HG03039 (cell line): ENCODE measurements at regions not wholly inside any gene's neighbourhood (a gene's known extent, or its start where the extent isn't known, plus 50 kb on each side); places are given as distances from the start of the nearest gene placed in this dataset.

Experiments used
- ATAC-seq: cut with Tn5 transposase; IDR thresholded peaks from one replicate; pipeline ENCODE4 v1.9.1; 2021; ENCODE audit warnings: mild to moderate bottlenecking, moderate library complexity; ENCODE audit not compliant: unreplicated experiment

DNA sequence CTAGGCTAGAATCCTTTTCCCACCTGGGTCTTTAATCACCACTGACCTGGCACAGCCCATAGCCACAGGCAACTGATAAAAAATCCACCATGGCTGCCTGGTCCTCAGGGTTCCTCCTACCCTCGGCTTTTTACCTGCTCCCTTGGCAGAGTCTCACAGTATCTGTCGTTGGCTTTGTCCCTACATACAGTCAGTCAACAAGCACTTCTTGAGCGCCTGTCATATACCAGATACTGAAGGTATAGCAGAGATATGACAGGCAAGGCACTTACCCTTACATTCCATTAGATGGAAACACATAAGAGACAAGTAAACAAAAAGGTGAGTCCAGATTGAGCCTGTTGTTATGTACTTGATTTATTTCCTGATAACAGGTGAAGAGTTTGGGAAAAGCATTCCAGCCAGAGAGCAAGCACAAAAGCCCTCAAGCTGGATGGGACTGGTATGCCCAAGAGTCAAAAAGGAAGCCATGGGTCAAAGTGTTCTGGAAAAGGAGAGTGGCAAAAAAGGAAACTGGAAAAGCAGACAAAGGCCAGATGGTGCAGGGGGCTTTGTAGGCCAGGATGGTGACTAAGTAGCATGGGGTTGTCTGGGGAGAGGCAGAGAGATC is 247.0 kb downstream of the CHD9NB start:
- ATAC-seq: no peak

- no peak for ATAC-seq
Observed at GRCh38 chr16:52800432-52800831, 252.3 kb downstream of the CHD9NB start.

DNA sequence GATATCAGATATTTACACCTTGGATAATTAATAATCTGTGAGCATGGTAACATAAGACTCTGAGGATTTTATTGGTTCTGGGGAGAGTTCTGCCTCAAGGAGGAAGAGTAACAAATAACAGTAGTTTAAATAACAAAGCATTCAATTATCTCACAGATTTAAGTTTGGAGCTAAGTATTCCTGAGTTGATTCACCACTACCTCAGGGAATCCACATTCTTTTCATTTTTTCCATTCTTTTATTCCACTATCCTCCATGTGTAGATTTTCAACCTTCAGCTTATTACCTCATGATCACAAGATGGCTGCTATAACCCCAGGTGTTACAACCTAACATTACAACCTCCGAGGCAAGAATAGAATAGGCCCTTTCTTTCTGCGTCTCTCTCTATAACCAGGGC is 252.2 kb upstream of the TOX3 start:
- no peak for ATAC-seq

DNA sequence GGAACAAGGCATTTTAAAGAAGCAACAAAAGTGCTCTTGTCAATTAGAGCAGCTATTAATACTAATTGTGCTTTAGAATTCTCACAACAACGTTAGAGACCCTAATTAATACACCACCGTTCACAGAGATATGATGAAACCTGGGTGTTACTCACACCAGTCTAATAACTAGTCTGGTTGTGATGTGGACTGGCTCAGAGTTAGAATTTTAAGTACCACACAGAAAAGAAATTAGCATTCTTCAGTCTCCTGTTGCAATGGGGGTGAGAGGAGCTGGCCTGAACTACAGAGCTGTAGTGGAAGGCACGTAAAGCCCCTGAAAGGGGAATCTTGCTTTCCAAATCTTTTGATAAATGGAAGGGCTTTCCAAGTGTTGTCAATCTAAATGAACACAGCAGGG is 240.8 kb upstream of the TOX3 start:
- ATAC-seq: no peak

DNA sequence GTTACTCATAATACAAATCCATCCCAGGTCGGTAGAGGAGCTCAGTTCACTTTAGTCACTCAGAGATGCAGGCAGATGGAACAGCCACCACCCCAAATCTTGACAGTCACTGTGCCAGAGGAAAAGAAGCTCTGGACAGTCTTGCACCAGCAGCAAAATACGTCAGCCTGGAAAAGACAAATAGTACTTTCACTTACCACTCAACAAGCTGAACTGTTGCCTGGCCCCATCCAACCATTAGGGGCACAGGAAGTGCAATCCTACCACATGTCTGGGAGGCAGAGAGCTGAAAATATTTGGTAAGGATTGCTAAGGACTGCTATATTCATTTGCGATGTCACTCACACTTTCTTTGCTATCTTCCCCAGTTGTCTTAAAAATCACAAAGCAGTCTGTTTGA is 239.1 kb upstream of the TOX3 start:
- no peak for ATAC-seq

DNA sequence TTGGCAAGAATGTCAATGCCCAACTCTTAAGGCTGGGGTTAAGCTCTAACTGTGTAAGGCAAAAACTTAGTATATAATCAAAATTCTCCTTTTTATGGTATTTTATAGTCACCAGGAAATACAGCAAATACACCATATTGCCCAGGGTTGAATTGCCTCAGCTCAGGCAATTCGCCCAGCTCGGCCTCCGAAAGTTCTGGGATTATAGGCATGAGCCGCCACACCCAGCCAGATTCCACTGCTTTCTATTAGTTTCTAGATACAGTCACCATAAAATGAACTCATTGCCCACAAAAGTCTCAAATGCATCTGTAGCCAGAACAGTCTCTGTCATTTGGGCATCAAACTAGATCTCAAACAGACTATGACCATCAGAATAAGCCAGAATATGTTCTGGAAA is 238.7 kb upstream of the TOX3 start:
- ATAC-seq: no peak

DNA sequence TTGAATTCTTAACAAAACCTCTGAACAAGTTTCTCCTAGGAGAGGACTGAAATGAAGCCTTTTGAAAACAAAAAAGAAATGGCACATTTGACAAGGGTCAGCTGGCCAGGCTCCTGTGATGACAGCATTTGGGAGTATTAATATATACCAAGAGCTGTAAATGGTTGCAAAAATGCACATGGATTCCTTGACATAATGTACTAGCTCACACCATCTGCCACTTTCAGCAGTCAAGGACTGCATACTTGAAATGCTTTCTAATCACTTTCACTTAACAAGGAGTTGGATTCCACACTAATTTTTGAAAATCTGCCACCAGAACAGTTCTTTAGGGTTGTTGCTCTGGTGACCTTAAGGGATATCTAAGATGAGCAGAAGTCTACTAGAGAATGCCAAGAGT is 236.7 kb upstream of the TOX3 start:
- ATAC-seq: no peak

DNA sequence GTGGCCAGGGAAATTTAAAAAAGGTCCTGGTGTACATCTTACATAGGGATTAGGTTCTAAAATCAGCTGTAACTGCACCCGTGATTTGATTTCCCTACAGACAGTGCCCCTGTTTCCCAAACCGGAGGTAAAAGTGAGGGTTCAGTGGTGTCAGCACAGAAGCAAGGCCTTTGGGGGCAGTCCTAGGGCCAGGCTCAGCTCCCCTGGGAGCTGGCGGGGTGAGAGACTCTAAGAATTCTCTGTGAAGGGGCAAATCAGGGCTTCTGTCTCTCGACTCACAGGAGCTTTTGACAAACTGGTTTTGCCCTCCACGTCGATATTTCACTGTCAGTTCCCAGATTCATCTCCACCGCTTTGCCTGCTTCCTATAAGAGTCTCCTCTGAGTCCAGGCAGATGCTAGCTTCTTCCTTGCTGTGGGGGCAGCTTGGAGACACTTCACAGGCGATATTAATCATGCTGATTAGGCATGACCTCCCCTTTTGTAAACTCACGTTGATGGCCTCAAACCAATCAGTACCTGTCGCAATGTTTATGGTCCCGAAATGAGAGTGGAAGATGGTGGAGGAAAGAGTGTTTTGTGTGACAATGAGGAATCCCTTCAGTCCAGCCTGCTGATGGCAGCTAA is 234.2 kb upstream of the TOX3 start:
- ATAC-seq: no peak

DNA sequence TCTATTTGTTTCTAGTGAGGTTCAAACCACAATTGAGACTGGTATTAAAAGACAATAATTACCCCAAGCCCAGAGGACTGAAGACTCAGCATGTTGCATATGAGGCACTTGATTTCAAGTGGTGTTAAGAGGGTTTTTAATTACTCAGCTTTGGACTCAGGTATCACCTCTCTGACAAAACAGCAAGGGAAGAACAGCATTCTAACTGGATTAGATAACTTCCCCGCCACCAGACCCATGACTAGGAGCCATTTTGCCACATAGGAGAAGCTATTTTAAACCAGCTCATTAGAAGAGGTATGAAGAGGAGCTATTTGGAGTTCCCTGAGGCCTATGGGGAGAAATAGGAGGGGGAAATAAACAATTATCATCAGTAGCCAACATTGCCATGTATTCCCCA is 226.1 kb upstream of the TOX3 start:
- ATAC-seq: no peak

- ATAC-seq: no peak
Observed at GRCh38 chr16:52770828-52771227, 223.9 kb upstream of the TOX3 start.

DNA sequence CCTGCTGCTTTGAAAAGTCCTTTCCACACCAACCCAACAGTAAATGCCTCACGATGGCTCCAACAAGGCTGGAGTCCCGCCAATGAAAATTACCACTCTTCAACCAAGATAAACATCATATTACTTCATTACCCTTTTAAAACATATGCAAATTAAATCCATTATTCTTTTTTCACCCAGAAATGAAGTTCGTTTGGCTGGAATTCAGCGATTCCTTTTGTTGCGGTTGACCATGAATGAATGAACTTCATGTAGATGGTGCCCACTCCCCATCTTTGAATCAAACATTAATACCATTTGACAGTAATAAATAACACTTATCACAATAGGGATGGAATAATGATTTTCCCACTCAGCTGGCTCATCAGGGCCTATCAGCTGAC is 211.5 kb upstream of the TOX3 start:
- no peak for ATAC-seq

DNA sequence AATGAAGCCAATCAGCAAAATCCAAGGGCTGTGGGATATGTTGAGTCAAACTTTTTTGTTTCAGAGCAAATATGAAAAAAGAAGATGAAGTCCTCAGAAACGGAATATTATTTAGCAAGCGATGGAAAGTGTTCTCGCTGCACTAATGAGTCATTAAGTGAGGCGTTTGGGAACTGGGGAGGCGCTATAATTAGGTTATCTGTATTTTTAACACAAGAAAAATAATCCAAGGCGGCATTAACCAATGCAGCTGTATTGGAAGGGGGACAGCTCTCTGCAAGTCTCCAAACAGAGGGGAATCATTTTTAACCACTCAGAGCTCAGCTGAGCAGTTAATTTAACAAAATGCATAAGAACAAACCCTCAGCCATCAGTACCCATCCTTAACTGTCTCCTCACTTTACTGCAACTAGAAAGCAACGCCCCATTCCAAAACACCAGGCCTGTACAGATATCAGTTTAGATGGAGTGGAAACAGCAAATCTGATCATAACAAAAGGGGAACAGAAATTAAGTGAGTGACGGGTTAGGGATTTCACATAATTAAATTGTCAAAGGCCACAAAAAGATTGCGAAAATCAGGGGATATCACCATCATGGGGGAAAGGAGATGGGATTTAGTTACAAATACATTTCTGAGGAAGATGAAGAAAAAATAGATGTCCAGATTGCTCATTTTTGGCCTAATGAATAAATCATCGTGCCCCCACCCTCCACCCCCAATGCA is 211.0 kb upstream of the TOX3 start:
- no peak for ATAC-seq

- ATAC-seq: no peak
Observed at GRCh38 chr16:52756812-52757517, 210.0 kb upstream of the TOX3 start.

GRCh38 chr16:52755396-52755795 is 208.5 kb upstream of the TOX3 start:
- no peak for ATAC-seq

- no peak for ATAC-seq
Observed at GRCh38 chr16:52751035-52751434, 204.1 kb upstream of the TOX3 start.

- no peak for ATAC-seq
Observed at GRCh38 chr16:52748741-52749140, 201.8 kb upstream of the TOX3 start.

DNA sequence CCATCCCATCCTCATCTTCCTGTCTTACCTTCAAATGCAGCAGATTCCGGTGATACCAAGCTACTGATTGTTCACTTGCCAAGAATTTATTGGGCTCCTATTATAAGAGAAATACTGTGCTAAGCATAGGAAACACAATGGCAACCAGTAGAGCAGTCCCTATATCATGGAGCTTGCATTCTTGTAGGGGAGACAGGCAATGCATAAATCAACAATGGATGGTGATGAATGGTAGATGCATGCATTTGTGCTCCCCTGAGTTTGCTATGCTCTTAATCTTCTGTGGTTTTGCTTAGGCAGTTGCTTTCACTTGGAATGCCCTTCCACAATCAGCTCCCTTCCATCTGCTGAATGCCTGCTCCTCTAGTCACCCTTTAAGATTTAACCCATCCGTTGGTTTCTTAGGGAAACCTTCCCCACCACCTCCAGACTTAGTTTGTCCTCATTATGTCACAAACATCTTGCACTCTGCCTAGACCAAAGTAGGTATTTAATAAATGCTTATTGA is 200.2 kb upstream of the TOX3 start:
- ATAC-seq: no peak

DNA sequence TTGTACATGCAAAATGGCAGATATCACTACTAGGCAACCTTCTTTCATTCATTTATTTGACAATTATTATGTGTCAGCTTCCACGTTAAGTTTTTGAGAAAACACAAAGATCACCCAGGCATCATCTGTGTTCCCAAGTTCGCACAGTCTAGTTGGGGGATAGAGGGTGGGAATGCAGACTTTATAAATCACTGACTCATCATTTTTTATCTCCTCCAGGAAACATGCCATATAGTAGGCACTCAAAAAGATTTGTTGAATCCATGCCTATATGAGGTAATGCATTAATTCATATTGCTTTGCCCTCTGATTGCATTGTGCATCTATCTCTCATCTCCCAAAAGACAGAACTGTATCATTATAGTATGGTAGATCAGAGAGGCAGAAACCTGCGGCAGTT is 196.8 kb upstream of the TOX3 start:
- ATAC-seq: no peak

- ATAC-seq: no peak
Observed at GRCh38 chr16:52742608-52743170, 195.7 kb upstream of the TOX3 start.

GRCh38 chr16:52742052-52742451 is 195.1 kb upstream of the TOX3 start:
- no peak for ATAC-seq

GRCh38 chr16:52741351-52741750 is 194.4 kb upstream of the TOX3 start:
- no peak for ATAC-seq
